ENCODE measurements at regions not wholly inside any gene's neighbourhood (a gene's known extent, or its start where the extent isn't known, plus 50 kb on each side); places are given as distances from the start of the nearest gene placed in this dataset.

GRCh38 chr11:15497366-15497765, 382.6 kb downstream of the INSC start:
- Histone ChIP-seq H3K27me3 (ENCODE audit: insufficient read depth, low read length, poor library complexity) (peaks cover 3% of the 10 kb centered on the region), H3K4me3 (ENCODE audit: low read depth in 1 of 2, low read length in 2 of 2) (no peak overlapping the region), H3K9me3 (ENCODE audit: insufficient read depth, low read length, severe bottlenecking) (no peaks in the 10 kb centered on the region), H3K36me3 (ENCODE audit: insufficient read depth, low read length) (no peaks in the 10 kb centered on the region), H3K4me2 (ENCODE audit: insufficient read depth, low read length) (no peak overlapping the region), H3K27ac (ENCODE audit: low read length) (no peak overlapping the region), H3K4me1 (ENCODE audit: insufficient read depth, low read length) (no peaks in the 10 kb centered on the region), H4K20me1 (ENCODE audit: insufficient read depth, low read length) (no peaks in the 10 kb centered on the region), H3K79me2 (ENCODE audit: insufficient read depth, low read length) (no peaks in the 10 kb centered on the region), H3K9ac (ENCODE audit: low read depth, low read length) (no peak overlapping the region), H2AFZ (ENCODE audit: low read depth, low read length) (no peak overlapping the region)
- TF ChIP-seq, protein P1, sequence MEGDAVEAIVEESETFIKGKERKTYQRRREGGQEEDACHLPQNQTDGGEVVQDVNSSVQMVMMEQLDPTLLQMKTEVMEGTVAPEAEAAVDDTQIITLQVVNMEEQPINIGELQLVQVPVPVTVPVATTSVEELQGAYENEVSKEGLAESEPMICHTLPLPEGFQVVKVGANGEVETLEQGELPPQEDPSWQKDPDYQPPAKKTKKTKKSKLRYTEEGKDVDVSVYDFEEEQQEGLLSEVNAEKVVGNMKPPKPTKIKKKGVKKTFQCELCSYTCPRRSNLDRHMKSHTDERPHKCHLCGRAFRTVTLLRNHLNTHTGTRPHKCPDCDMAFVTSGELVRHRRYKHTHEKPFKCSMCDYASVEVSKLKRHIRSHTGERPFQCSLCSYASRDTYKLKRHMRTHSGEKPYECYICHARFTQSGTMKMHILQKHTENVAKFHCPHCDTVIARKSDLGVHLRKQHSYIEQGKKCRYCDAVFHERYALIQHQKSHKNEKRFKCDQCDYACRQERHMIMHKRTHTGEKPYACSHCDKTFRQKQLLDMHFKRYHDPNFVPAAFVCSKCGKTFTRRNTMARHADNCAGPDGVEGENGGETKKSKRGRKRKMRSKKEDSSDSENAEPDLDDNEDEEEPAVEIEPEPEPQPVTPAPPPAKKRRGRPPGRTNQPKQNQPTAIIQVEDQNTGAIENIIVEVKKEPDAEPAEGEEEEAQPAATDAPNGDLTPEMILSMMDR (IDR thresholded peaks at IDR 0.05; ENCODE audit: borderline replicate concordance, extremely low read depth, low read length, poor library complexity, severe bottlenecking): no peak
- TF ChIP-seq EZH2 (IDR thresholded peaks at IDR 0.05; ENCODE audit: borderline replicate concordance, low read depth, low read length, severe bottlenecking): no peak
- DNase-seq (no peak), ATAC-seq (ENCODE audit: insufficient read depth, low read depth) (no peak)

DNA sequence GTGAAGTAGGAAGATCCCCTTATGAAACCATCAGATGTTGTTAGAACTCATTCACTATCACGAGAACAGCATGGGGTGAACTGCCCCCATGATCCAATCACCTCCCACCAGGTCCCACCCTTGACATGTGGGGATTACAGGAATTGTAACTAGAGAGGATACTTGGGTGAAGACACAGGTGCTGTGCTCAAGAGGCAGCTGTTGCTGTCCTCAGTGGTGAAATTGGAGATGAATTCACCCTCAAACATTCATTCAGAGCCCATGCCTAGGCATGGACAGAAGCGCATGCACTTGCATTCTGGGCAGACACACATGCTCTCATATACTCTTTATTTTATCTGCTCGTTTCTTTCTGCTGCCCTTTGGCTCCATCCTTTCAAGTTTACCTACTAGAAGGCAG, 385.0 kb downstream of the INSC start:
- Histone ChIP-seq H3K9me3 (ENCODE audit: insufficient read depth, low read length, severe bottlenecking) (no peaks in the 10 kb centered on the region), H2AFZ (ENCODE audit: low read depth, low read length) (no peak overlapping the region), H3K4me2 (ENCODE audit: insufficient read depth, low read length) (no peak overlapping the region), H3K27ac (ENCODE audit: low read length) (no peak overlapping the region), H3K9ac (ENCODE audit: low read depth, low read length) (no peak overlapping the region), H3K27me3 (ENCODE audit: insufficient read depth, low read length, poor library complexity) (peaks cover 3% of the 10 kb centered on the region), H3K36me3 (ENCODE audit: insufficient read depth, low read length) (no peaks in the 10 kb centered on the region), H3K4me1 (ENCODE audit: insufficient read depth, low read length) (no peaks in the 10 kb centered on the region), H3K79me2 (ENCODE audit: insufficient read depth, low read length) (no peaks in the 10 kb centered on the region), H4K20me1 (ENCODE audit: insufficient read depth, low read length) (no peaks in the 10 kb centered on the region), H3K4me3 (ENCODE audit: low read depth in 1 of 2, low read length in 2 of 2) (no peak overlapping the region)
- no peak for TF ChIP-seq EZH2 (IDR thresholded peaks at IDR 0.05; ENCODE audit: borderline replicate concordance, low read depth, low read length, severe bottlenecking)
- TF ChIP-seq, protein P1 (IDR thresholded peaks at IDR 0.05; ENCODE audit: borderline replicate concordance, extremely low read depth, low read length, poor library complexity, severe bottlenecking): no peak
- DNase-seq (no peak), ATAC-seq (ENCODE audit: insufficient read depth, low read depth) (no peak)

DNA sequence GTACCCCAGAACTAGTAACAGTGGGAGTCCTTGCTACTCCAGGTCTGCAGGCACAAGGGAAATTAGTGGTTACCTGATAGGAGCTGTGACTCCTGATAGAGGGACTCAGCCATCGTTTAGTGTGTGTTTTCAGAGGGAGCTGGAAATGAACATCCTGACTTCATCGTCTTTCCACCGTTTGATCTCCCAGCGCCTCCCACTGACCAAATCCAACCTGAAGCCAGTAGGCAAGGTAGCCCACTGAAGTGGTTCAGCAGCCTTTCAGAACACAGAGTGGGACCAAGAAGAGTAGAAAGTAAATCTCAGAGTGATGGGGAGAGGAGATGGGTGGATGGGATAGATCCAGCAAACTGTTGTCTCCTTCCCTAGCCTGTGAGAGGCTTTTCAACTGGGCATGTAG, 385.9 kb downstream of the INSC start:
- Histone ChIP-seq H3K4me2 (ENCODE audit: insufficient read depth, low read length) (no peak overlapping the region), H3K9ac (ENCODE audit: low read depth, low read length) (no peak overlapping the region), H3K4me1 (ENCODE audit: insufficient read depth, low read length) (no peaks in the 10 kb centered on the region), H3K4me3 (ENCODE audit: low read depth in 1 of 2, low read length in 2 of 2) (no peak overlapping the region), H2AFZ (ENCODE audit: low read depth, low read length) (no peak overlapping the region), H3K36me3 (ENCODE audit: insufficient read depth, low read length) (no peaks in the 10 kb centered on the region), H3K9me3 (ENCODE audit: insufficient read depth, low read length, severe bottlenecking) (no peaks in the 10 kb centered on the region), H3K27ac (ENCODE audit: low read length) (no peak overlapping the region), H3K79me2 (ENCODE audit: insufficient read depth, low read length) (no peaks in the 10 kb centered on the region), H4K20me1 (ENCODE audit: insufficient read depth, low read length) (no peaks in the 10 kb centered on the region), H3K27me3 (ENCODE audit: insufficient read depth, low read length, poor library complexity) (peaks cover 2% of the 10 kb centered on the region)
- TF ChIP-seq, protein P1 (IDR thresholded peaks at IDR 0.05; ENCODE audit: borderline replicate concordance, extremely low read depth, low read length, poor library complexity, severe bottlenecking): no peak
- ATAC-seq (ENCODE audit: insufficient read depth, low read depth): no peak
- no peak for DNase-seq

- ATAC-seq (ENCODE audit: insufficient read depth, low read depth): no peak
- H3K27ac ChIP-seq (ENCODE audit: low read length): no peak overlapping the region
- H4K20me1 ChIP-seq (ENCODE audit: insufficient read depth, low read length): no peaks in the 10 kb centered on the region
- no peak overlapping the region for H3K4me3 ChIP-seq (ENCODE audit: low read depth in 1 of 2, low read length in 2 of 2)
- H3K79me2 ChIP-seq (ENCODE audit: insufficient read depth, low read length): no peaks in the 10 kb centered on the region
- TF ChIP-seq, protein P1 (IDR thresholded peaks at IDR 0.05; ENCODE audit: borderline replicate concordance, extremely low read depth, low read length, poor library complexity, severe bottlenecking): no peak
- TF ChIP-seq EZH2 (IDR thresholded peaks at IDR 0.05; ENCODE audit: borderline replicate concordance, low read depth, low read length, severe bottlenecking): no peak
- H3K9me3 ChIP-seq (ENCODE audit: insufficient read depth, low read length, severe bottlenecking): no peaks in the 10 kb centered on the region
- H3K4me1 ChIP-seq (ENCODE audit: insufficient read depth, low read length): no peaks in the 10 kb centered on the region
- H2AFZ ChIP-seq (ENCODE audit: low read depth, low read length): no peak overlapping the region
- H3K9ac ChIP-seq (ENCODE audit: low read depth, low read length): no peak overlapping the region
- no peak for DNase-seq
- no peak overlapping the region for H3K4me2 ChIP-seq (ENCODE audit: insufficient read depth, low read length)
- H3K27me3 ChIP-seq (ENCODE audit: insufficient read depth, low read length, poor library complexity): no peaks in the 10 kb centered on the region
- no peaks in the 10 kb centered on the region for H3K36me3 ChIP-seq (ENCODE audit: insufficient read depth, low read length)
Measured at GRCh38 chr11:15501566-15501965, 386.8 kb downstream of the INSC start.
